Colon (tissue), 2 donors: ENCODE measurements at regions not wholly inside any gene's neighbourhood (a gene's known extent, or its start where the extent isn't known, plus 50 kb on each side); places are given as distances from the start of the nearest gene placed in this dataset.
"Not testable (repeated sequence)": the region's sequence is repeated elsewhere in the genome, so short reads cannot be mapped to it uniquely, and the experiment has no call there.

ENCODE experiments used
- FAIRE-seq: peaks from 2 replicates; lab custom pipeline; 2012; peaks lifted over from hg19 to GRCh38; lab: Jason Lieb, UNC
- donor health status: control.
- donor health status: control.

- FAIRE-seq, result no peak
Measured at GRCh38 chr15:36177590-36178302, 401.7 kb upstream of the CDIN1 start.

- no peak for FAIRE-seq
Measured at GRCh38 chr15:36178303-36178633, 401.2 kb upstream of the CDIN1 start.

- no peak for FAIRE-seq
Measured at GRCh38 chr15:36183201-36183600, 396.2 kb upstream of the CDIN1 start.

- FAIRE-seq, result no peak
Measured at GRCh38 chr15:36185438-36185837, 394.0 kb upstream of the CDIN1 start.

GRCh38 chr15:36185845-36186244 lies 393.6 kb upstream of the CDIN1 start:
- no peak for FAIRE-seq

DNA sequence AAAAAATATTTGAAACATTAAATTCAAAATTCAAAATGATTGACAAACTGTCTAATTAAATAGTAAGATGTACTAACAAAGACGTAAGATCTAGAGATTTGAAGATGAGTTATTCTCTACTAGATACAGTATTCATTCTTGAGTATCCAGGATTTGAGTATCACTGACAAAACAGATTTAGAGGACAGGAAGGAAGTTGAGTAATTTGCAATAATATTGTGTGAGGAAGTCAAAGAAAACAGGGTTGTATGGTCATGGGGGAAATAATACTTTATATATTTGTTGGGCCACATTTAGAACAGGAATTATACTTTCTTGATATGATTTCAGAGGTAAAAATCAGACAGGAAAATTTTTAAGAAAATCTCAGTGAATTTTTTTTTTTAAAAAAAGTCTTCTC lies 393.1 kb upstream of the CDIN1 start:
- FAIRE-seq, result no peak

DNA sequence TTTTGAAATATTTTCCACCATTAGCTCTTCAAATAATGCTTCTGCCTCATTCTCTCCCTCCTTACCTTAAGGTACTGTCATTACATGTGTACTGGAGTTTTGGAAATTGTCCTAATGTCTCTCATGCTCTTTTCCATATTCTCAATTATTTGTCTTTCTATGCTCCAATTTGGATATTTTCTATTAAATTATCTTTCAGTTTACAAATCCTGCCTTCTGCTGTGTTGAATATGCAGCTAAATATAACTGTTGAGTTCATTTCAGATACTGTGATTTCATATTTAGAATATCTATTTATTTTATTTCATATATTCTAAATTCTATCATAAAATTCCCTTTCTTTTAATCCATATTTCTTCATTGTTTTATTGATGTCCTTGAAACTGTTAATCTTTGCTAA lies 388.0 kb upstream of the CDIN1 start:
- no peak for FAIRE-seq

DNA sequence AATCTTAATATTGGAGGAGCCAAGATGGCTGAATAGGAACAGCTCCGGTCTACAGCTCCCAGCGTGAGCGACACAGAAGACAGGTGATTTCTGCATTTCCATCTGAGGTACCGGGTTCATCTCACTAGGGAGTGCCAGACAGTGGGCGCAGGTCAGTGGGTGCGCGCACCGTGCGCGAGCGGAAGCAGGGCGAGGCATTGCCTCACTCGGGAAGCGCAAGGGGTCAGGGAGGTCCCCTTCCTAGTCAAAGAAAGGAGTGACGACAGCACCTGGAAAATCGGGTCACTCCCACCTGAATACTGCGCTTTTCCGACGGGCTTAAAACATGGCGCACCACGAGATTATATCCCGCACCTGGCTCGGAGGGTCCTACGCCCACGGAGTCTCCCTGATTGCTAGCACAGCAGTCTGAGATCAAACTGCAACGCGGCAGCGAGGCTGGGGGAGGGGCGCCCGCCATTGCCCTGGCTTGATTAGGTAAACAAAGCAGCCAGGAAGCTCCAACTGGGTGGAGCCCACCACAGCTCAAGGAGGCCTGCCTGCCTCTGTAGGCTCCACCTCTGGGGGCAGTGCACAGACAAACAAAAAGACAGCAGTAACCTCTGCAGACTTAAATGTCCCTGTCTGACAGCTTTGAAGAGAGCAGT lies 383.9 kb upstream of the CDIN1 start:
- not testable (repeated sequence) for FAIRE-seq

DNA sequence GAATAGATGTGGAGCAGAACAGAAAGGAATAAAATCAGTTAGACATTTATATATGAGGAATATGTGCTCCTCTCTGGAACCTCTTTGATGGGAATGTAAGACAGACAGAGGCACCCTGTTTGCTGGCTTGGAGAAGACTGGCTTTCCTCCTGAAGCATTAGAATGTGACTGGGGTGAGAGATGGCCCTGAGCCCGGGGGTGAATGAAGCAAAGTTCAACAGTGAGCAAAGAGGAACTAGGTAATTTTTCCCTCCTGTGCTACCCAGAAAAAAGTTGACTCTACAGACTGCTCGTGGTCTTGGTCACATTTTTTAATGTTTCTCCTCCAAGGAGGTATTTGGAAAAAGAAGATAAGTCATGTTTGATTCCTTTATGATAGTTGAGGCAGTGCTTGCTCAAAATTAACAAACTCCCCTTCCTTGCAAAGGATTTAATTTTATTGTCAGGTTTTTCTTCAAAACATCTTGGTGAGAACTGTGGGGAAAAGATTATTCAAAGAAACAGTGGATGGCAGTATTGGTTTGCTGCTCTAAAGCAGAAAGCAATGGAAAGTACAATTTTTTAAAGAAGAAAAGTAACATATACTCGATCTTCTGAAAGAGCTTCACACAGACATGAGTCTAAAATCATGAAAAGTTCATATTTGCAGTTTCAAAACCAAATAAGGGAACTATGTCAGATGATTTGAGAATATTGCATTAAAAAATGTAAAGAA lies 370.4 kb upstream of the CDIN1 start:
- no peak for FAIRE-seq

DNA sequence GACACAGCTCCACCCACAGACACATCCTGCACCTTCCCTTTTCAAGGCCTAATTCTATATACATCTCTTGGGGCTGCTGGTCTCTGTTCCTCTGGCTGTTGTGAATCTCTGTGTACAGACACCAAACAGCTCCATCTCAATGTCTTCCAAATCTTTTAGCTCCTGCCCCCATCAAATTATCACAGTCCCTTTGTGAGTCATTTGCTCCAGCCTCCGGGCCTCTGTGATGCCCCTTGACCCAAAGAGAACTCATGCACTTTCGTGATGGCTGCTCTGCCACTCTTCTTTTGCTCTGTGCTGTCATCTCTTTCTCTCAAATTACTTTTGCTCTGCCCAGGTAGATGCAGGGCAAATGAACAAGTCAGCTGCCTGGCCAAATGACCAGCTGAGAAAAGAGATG lies 369.0 kb upstream of the CDIN1 start:
- FAIRE-seq, result no peak

DNA sequence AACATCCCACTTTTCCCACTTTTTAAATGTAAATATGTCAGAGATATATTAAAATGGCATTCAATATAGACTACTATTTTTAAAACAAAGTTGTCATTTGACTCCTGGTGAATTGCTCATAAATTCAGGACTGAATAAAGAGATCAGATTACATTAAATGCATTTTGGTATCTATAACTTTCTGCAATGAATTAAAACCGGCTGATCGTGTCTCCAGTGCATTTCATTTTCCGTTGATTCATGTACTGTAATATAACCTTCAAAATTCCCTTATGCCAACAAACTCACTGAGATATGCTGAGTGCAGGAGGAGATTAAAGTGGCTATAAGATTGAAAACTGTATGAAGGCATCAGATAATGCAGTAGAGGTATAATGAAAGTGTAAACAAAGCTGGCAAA lies 361.1 kb upstream of the CDIN1 start:
- no peak for FAIRE-seq

DNA sequence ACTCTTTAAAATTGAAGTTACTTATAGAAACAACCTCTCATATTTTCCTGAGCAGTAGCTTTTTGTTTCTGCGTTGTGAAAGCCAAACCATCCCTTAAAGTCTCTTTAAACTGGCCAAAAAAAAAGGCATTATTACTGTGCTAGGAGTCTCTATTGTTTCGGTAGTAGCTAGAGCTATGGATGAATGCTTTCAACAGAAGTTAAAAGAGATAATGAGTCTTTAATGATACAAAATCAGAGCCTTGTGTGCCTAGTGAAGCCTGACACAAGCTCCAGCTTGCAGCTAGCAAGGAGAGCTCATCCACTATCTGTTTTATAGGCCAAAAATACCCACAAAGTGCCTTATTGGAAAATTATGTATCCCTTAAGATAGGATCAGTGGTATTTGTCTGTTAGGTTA lies 360.4 kb upstream of the CDIN1 start:
- FAIRE-seq, result no peak

GRCh38 chr15:36221992-36222391 lies 357.4 kb upstream of the CDIN1 start:
- no peak for FAIRE-seq

DNA sequence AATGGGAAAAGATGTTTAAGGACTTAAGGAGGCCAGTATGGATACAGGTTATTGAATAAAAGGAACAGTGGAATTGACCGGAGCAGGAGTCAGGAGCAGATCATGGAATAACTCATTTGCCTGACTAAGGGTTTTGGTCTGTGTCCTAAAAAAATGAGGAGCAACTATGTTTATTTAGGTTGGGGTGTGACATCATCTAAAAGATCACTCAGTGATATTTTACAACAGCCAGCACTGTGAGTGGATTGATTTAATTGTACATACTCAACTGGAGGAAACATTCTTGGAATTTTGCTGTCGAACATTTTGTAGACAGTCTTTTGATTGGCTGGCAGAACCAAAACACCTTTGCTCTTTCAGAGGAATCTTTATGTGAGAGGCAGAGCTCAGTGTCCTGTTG lies 348.6 kb upstream of the CDIN1 start:
- FAIRE-seq, result no peak

- FAIRE-seq, result no peak
Measured at GRCh38 chr15:36232491-36232890, 346.9 kb upstream of the CDIN1 start.

DNA sequence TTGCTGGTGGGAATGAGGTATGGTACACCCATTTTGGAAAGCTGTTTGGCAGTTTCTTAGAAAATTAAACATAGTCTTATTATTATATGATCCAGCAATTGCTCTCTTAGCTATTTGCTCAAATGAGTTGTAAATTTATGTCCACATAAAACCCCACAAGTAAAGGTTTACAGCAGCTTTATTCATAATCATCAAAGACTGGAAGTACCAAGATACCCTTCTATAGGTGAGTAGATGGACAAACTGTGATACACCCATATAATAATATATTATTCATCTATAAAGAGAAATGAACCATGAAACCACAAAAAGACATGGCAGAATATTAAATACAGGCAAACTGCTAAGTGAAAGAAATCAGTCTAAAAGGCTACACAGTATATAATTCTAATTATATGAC lies 344.7 kb upstream of the CDIN1 start:
- no peak for FAIRE-seq

DNA sequence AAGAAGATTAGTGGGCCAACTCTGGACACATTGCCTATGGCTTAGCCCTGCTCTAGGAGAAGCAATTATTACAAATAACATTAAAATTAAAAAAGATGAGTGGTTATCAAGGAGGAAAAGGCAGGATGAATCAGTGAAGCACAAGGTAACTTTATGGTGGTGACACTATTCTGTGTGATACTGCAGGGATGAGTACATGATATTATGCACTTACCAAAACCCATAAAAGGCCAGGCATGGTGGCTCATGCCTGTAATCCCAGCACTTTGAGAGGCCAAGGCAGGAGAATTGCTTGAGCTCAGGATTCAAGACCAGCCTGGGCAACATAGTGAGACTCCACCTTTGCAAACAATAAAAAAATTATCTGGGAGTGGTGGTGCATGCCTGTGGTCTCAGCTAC lies 344.3 kb upstream of the CDIN1 start:
- FAIRE-seq, result no peak

DNA sequence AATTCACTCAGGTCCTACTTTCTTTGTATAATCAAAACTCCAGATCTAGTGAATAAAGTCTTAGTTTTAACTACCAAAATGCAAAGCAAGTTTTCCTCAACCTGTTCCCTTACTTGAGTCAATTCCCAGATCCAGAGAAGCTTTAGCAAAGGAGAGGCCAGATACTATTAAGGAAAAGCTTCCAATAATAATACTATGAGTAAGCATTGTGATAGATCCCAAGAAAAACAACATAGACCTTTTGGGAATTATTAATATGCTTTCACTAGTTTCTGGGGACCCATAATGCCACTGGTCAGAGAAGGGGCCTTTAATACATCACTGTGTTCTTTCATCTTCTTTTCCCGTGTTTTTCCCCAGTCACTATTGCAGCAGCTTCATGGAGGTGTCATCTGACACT lies 339.9 kb upstream of the CDIN1 start:
- no peak for FAIRE-seq

GRCh38 chr15:36251450-36251849 lies 328.0 kb upstream of the CDIN1 start:
- no peak for FAIRE-seq

- no peak for FAIRE-seq
Measured at GRCh38 chr15:36252146-36252711, 327.2 kb upstream of the CDIN1 start.

- FAIRE-seq, result no peak
Measured at GRCh38 chr15:36254426-36254825, 325.0 kb upstream of the CDIN1 start.

DNA sequence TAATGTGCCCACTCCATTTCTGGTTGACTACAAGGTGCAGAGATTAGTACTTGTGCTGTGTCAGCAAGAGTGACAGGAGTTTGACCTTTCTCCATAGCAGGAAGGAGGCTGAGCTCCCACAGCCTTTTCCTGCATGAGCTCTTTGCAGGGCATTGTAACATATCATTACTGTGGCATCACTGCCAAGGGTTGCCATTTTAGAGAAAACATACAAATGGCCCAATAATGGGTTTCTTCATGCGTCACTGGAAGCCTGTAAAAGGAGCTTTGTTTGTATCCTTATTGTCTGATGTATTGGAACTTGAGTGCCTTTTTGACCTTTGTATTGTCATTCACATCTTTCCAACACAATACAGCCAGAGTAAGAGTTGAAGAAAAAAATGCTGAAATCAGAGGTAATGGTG lies 323.0 kb upstream of the CDIN1 start:
- no peak for FAIRE-seq

DNA sequence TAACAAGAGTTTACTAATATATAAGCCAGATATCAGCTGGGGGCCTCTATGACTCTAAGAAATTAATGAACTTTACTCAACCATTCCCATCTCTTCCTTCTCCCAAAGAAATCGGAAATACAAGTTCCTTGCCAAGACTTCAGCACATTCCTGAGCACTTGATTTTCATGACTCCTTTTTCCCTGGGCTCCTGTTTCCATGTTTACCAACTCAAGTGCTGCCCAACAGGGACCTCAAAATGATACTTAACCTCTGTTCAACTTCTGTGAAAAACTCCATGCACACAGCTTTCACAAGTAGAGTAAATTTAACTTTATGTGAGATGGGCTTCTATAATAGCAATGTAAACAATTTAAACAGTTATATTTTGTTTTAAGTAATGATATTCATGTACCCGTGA lies 315.8 kb upstream of the CDIN1 start:
- FAIRE-seq, result no peak
